ENCODE measurements at regions not wholly inside any gene's neighbourhood (a gene's known extent, or its start where the extent isn't known, plus 50 kb on each side); places are given as distances from the start of the nearest gene placed in this dataset.
"Not testable (repeated sequence)": the region's sequence is repeated elsewhere in the genome, so short reads cannot be mapped to it uniquely, and the experiment has no call there.

DNA sequence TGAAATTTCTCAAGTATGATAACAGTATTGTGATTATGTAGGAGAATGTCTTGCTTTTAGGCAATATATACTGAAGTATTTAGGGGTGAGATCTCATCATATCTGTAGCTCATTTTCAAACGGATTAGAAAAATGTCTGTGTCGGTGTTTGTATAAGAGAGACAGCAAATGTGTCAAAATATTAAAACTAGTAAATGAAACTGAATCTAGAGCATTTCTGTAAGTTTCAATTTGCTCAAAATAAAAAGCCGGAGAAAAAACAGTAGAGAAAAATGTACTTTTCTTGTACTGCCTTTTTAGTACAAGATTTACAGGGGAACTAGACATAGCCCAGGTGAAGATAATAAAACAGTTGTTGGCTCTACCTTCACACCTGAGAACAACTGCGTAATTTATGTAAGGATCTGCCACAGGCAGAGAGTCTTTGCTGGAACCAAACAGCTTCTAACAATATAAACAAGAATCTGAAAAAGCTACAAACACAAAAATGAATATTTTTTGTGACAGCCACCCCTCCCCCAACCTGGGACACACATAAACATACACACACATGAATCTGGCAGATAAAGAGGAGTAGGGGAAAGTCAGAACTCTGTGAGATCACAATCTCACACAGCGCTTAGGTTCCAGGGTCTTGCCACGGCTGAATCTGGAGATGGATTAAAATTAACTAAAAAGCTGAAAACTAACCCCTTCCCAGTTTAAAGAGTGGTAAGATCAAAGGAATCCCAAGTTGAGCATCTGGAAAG lies 153.3 kb downstream of the AVL9 start:
- DNase-seq (ENCODE audit: low read depth) = no peak

DNA sequence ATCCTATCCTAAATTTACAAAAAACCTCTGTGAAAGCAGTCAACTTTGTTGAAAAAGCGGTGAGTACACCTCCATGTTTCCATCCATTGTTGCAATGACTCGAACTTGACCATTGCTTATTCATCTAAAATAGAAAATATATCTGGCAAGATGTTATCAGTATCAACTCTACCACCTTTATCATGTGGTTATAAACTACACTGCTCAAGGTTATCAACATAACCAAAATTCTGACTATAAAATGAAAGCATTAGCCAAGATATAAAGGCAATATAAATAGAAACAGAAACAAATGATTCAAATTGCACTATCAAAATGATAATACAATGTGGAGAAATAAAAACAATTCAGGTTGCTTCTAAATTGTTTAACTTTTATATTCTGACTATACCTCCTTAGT lies 150.0 kb downstream of the AVL9 start:
- not testable (repeated sequence) for DNase-seq (ENCODE audit: low read depth)

- DNase-seq (ENCODE audit: low read depth) = no peak
Measured at GRCh38 chr7:32643194-32643593, 147.9 kb downstream of the AVL9 start.

GRCh38 chr7:32639122-32639521 lies 143.8 kb downstream of the AVL9 start:
- no peak for DNase-seq (ENCODE audit: low read depth)

DNA sequence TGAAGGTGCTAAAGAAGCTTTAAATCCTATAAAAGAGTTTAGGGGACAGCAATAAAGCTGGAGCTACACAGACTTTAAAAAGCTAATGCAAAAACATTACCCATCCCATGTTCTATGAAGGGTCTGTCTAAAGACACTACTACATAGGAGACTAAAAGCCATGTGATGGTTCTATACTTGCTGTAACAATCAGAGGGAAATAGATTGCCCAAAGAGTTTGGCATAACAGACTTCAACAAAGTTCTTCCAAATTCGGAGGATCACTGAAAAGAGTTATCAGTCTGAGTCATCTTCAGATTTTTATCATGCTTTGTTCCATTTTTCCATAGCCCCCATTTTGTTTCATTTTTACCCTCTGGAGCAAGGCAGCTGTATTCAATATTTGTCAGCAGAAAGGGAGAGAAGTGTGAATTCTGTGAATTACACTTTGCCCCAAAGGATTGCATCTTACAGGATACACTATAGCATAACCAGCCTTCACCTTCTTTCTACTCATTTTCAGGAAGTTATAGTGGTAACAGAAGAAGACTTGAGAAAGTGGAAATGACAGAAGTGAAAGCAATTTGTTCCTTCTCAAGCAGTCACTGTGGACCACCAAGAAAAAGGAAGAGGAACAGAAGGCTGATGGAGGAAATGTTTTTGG lies 143.3 kb downstream of the AVL9 start:
- DNase-seq (ENCODE audit: low read depth) = not testable (repeated sequence)
